GM18870 (cell line): ENCODE measurements at regions not wholly inside any gene's neighbourhood (a gene's known extent, or its start where the extent isn't known, plus 50 kb on each side); places are given as distances from the start of the nearest gene placed in this dataset.

Experiments used
- ATAC-seq: cut with Tn5 transposase; IDR thresholded peaks from one replicate; pipeline ENCODE4 v1.9.1; 2021; ENCODE audit warnings: moderate library complexity; ENCODE audit not compliant: unreplicated experiment

DNA sequence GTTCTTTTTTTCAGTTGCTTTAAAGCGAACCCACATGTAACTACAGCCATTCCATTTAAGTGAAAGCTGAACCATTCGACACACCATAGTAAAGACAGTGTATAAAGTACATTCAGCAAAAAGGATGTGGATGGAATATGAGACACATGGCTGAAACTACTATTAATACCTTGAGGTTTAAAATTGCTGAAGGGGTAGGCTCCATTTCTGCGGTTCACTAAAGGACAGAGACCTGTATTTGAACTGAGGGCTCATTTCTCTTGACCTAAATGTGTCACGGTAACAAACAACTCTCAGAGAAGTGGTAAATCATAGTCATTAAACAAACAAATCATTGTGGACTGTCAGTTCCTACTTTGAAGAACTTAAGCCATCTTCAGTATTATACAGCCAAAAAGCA is 1085.6 kb upstream of the TENM3 start:
- ATAC-seq, result no peak

- no peak for ATAC-seq
Measured at GRCh38 chr4:181158971-181159370, 1084.2 kb upstream of the TENM3 start.

- no peak for ATAC-seq
Measured at GRCh38 chr4:181161669-181162068, 1081.5 kb upstream of the TENM3 start.

- no peak for ATAC-seq
Measured at GRCh38 chr4:181162266-181162665, 1080.9 kb upstream of the TENM3 start.

DNA sequence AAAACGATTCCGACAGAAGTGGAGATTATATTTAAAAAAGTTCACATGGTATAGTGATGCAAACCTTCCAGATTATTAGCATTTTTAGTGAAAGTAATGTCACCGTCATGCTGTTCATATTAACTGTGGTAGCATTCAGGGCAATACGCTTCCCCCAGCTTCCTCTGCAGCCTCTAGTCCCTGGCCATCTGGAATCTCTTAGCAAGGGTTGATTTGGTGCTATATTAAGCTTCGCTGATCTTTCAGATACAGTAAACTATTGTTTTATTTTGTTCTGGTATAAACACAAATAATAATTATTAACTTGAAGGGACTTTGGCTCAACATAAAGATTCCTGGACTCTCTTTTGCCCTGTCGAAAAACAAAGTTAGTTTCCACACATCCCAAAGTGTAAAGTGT is 1080.5 kb upstream of the TENM3 start:
- no peak for ATAC-seq

DNA sequence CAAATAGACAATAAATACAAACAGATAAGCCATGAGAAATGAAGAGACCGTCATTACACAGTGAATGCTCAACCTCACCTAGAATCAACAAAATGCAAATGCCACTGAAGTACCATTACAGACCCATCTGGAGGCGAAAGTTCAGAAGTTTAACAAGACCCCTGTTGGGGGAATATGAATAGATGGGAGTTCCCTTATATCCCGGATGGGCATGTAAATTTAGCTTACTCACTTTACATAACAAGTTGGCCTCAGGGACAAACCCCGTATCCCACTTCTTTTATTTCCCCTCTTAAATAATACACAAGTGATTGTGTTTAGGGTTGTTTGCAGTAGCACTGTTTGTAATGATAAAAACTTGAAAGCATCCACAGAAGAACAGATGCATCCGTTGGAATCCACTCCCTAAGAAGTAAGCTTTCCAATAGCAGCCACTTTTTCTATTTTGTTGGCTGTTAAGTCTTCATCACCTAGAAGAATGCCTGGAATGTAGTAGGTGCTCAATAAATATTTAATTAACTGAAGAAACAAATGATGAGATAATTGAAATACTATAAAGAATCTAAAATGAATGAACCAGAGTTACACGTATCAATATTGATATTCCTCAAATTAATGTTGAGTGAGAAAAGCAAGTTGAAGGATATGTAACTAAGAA is 1076.3 kb upstream of the TENM3 start:
- no peak for ATAC-seq

- ATAC-seq, result no peak
Measured at GRCh38 chr4:181168011-181168805, 1075.0 kb upstream of the TENM3 start.

GRCh38 chr4:181173046-181173445 is 1070.2 kb upstream of the TENM3 start:
- ATAC-seq, result no peak

DNA sequence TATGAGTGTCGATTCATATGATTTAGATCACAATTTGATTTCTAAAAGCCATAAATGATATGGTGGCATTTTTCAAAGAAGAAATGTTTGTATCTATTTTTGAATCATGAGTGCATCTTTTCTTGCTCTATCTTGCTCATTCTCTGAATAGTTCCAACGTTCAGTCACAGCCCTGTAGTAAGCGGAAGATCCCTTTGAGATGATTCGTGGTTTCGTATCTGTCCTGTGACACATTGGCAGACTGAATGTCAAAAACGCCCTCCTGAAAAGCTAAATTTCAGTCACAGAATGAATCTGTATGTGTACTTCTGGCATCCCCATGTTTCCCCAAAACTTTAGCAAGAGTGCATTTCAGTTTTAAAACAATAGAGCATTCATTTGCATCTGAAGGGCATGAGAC is 1066.9 kb upstream of the TENM3 start:
- ATAC-seq, result no peak

- ATAC-seq, result no peak
Measured at GRCh38 chr4:181181331-181181730, 1061.9 kb upstream of the TENM3 start.

GRCh38 chr4:181189751-181190150 is 1053.5 kb upstream of the TENM3 start:
- ATAC-seq, result no peak

DNA sequence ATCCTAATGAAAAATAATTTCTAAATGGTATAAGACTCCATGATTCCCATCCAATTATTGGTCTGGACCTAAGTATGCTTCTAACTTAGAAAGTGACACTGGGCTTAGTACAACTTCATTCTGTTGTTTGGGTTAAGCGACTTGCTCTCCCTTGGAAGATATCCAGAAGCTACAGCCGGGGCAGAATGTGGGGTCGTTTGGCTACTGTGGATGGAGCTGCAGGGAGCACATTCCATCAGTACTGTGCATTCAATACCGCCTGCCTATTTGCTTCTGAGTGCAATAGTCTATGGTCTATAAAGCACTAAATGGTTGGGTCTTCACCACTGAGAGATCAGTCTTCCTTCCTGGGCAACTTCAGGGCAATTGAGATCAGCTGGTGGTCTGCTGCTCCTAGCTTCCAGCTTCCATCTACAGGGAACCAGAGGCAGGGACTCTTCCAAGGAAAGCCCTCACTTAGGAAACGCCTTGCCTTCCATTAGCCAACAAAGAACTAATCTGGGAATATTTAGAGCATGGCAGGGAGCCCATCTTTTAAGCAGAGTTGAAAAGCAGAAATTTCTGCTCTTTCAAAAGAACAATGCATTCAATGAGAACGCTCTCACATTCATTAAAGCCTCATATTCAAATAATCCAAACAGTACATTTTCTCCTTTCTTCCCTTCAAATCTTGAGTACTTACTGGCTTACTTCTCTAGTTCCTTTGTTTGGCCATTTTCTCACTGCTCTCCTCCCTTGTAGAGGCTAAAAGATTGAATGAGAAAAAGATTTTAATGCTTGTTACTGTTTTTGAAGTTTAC is 1049.9 kb upstream of the TENM3 start:
- ATAC-seq, result no peak

DNA sequence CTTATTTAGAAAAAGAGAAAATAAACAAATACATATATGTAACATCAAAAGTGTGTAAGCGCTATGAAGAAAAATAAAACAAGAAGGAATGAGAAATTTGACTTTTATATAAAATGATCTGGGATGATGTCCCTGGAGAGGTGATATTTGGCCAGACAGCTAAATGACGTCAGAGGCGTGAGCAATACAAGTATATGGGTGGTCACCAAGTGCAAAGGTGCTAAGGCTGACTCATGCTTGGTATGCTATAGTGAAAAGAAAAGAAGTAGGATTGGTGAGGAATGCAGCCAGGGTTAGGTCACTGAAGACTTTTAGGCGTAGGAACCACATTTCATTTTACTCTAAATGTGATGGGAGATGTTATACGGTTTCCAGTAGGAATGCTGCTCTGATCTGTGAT is 1049.1 kb upstream of the TENM3 start:
- ATAC-seq, result no peak

DNA sequence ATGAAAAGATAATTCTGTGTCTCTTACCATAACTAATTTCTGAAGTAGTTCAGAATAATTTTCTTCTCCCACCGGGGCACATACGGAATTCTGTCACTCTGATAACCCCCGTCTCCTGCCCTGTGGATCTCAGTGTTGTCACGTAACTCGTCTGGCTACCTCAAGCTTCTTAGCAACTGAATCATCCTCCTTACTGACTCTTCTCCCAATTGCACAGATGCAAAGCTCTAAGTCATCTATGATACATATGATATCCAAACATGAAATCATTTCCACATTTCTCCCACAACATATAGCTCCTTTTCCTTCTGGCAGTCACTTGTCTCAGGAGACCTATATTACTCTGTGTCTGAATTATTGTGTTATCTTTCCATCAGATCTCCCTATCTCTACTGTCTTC is 1043.1 kb upstream of the TENM3 start:
- no peak for ATAC-seq

DNA sequence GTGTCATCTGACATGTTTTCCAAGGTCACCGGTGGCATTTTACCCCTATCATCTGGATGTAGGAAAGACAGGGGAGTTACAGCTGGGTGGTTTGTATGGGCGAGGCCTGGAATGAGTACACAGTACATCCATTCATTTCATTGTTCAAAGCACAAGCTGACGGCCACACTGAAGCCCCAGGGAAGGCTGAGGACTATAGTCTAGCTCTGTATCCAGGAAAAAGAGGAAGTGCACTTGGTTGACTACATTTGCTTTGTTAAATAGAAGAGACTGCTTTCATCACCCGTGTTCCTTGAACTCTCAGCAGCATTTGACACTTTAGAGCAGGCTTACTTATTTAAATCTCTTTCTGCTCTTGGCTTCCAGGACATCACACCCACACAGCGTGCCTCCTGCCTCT is 1041.0 kb upstream of the TENM3 start:
- no peak for ATAC-seq

DNA sequence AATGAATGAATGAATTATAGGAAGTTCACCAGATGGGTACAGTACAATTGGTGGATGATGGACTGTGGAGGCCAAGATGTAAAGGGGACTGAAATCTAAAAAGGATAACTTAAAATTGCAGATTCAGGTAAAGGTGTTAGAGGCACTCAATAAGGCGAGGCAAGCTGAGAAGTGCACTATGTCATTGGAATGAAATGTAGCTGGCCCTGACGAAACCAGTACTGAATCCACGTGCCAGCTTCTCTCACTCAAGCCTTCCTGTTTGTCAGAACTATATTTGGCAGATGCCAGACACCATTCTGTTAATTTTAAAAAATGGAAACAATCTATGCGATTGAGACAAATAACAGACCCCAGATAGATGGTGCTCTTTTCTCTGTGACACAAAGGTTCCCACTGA is 1039.1 kb upstream of the TENM3 start:
- ATAC-seq, result no peak

DNA sequence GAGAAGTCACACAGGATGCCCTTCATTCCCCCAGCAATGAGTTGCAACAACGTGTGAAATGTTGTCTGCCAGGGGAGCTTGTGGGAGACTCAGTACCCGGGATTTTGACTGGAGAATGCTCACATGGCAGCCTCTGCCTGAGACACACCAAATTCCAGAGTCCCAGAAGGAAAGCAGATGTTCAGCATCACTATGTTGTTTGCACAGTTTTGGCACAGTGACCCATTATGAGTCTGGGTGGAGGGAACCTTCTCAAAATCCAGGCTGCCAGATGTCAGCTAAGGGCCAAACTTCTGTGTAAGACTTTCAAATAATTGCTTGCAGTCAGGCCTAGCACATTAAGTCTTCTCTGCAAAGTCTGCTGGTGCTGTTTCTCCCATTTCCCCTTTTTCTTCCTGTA is 1029.7 kb upstream of the TENM3 start:
- no peak for ATAC-seq

DNA sequence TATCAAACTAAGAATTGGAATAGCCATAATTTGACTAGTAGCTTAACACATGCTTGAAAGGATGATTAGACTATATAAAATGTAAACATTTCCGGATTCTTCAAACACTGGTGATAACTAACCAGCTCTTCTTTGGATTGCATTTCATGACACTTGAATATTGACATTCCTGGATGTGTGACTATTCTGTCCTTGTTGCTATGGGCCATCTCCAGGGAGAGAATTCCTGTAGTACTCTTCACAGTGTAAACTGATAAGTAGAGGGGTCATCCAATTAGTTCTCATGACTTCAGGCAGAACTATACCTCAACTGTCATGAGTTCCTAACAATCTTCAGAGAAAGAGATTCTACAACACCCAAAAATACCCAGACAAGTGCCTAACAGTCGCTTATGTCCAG is 1026.7 kb upstream of the TENM3 start:
- ATAC-seq, result no peak

GRCh38 chr4:181219783-181220416 is 1023.3 kb upstream of the TENM3 start:
- no peak for ATAC-seq

DNA sequence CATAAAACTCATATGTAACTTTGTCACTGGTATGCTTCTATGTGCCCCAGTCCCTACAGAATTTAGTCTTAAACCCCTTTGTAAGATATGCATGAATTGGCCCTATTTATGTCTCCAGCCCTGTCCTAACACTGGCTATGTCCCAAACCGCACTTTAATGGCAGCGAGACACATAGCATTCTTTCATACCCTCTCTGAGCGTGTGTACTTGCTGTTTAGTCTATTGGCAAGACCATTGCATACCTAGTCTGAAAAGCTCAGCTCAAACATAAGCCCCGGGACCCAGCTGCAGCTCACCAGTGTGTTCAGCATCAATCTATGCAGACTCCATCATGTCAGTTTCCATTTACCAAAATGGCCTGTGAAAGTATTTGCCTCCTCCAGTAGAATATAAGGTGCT is 1018.4 kb upstream of the TENM3 start:
- ATAC-seq, result no peak

DNA sequence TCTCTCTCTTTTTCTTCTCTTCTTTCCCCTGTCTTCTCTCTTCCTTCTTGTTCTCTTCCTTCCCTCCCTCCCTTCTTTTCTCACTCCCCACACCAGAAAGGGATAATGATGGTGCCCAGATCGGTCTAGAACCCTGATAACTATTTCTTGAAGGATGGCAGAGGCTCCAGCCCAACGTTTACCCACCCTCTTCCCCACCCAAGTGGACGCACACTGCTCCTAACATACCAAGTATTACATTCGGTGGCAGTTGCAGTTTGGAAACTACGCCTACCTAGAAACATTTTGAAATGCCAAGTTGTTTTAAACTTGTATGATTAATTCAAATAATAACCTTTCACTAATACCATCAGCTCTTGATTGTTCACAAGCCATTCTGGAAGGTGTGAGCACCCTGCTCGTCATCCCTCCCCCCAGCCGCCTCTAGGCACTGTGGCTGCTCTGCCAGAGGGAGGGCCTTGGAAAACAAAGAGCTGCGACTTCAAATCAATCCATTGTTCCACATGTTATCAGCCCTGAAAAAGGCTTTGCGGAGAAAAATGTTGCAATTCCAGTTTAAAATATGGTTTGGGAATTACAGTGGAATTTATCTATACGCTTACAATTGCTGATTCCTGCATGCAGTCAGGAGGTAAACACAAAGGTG is 1017.5 kb upstream of the TENM3 start:
- no peak for ATAC-seq
